ENCODE measurements at regions not wholly inside any gene's neighbourhood (a gene's known extent, or its start where the extent isn't known, plus 50 kb on each side); places are given as distances from the start of the nearest gene placed in this dataset.

DNA sequence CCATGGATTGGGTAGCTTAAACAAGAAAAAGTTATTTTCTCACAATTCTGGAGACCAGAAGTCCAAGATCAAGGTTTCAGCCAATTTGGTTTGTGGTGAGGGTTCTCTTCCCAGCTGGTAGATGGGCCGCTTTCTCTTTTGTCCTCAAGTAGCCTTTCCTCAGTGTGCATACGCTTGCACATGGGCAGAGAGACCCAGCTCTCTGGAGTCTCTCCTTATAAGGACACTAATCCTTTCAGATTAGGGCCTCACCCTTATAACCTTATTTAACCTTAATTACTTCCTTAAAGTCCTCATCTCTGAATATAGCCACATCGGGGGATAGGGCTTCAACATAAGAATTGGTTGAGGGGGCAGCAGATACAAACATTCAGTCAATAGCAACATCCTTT lies 68.4 kb upstream of the NLK start:
- TF ChIP-seq, protein P1, sequence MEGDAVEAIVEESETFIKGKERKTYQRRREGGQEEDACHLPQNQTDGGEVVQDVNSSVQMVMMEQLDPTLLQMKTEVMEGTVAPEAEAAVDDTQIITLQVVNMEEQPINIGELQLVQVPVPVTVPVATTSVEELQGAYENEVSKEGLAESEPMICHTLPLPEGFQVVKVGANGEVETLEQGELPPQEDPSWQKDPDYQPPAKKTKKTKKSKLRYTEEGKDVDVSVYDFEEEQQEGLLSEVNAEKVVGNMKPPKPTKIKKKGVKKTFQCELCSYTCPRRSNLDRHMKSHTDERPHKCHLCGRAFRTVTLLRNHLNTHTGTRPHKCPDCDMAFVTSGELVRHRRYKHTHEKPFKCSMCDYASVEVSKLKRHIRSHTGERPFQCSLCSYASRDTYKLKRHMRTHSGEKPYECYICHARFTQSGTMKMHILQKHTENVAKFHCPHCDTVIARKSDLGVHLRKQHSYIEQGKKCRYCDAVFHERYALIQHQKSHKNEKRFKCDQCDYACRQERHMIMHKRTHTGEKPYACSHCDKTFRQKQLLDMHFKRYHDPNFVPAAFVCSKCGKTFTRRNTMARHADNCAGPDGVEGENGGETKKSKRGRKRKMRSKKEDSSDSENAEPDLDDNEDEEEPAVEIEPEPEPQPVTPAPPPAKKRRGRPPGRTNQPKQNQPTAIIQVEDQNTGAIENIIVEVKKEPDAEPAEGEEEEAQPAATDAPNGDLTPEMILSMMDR (IDR thresholded peaks at IDR 0.05; ENCODE audit: insufficient read depth, low read depth, low read length, missing control alignments) = no peak
- DNase-seq (ENCODE audit: low read depth) = no peak
- no peak overlapping the region for H3K4me3 ChIP-seq (ENCODE audit: low read depth, low read length)

GRCh38 chr17:27974531-27975145 lies 67.8 kb upstream of the NLK start:
- no peak for DNase-seq (ENCODE audit: low read depth)
- TF ChIP-seq, protein P1 (IDR thresholded peaks at IDR 0.05; ENCODE audit: insufficient read depth, low read depth, low read length, missing control alignments) = no peak
- H3K4me3 ChIP-seq (ENCODE audit: low read depth, low read length) = no peak overlapping the region

- TF ChIP-seq, protein P1 (IDR thresholded peaks at IDR 0.05; ENCODE audit: insufficient read depth, low read depth, low read length, missing control alignments) = no peak
- peak; percentile 27 for DNase-seq (ENCODE audit: low read depth)
- no peak overlapping the region for H3K4me3 ChIP-seq (ENCODE audit: low read depth, low read length)
Observed at GRCh38 chr17:27975146-27976011, 67.1 kb upstream of the NLK start.

- DNase-seq (ENCODE audit: low read depth) = peak; percentile 66
- H3K4me3 ChIP-seq (ENCODE audit: low read depth, low read length) = no peak overlapping the region
- TF ChIP-seq, protein P1 (IDR thresholded peaks at IDR 0.05; ENCODE audit: insufficient read depth, low read depth, low read length, missing control alignments) = no peak
Observed at GRCh38 chr17:27976331-27976730, 66.1 kb upstream of the NLK start.

GRCh38 chr17:27977751-27978688 lies 64.5 kb upstream of the NLK start:
- TF ChIP-seq, protein P1 (IDR thresholded peaks at IDR 0.05; ENCODE audit: insufficient read depth, low read depth, low read length, missing control alignments) = no peak
- no peak for DNase-seq (ENCODE audit: low read depth)
- H3K4me3 ChIP-seq (ENCODE audit: low read depth, low read length) = no peak overlapping the region

- H3K4me3 ChIP-seq (ENCODE audit: low read depth, low read length) = no peak overlapping the region
- TF ChIP-seq, protein P1 (IDR thresholded peaks at IDR 0.05; ENCODE audit: insufficient read depth, low read depth, low read length, missing control alignments) = no peak
- no peak for DNase-seq (ENCODE audit: low read depth)
Observed at GRCh38 chr17:27978689-27979175, 63.7 kb upstream of the NLK start.

Measured in GM12865 (cell line).